Thyroid gland (tissue), 4 donors: ENCODE measurements at regions not wholly inside any gene's neighbourhood (a gene's known extent, or its start where the extent isn't known, plus 50 kb on each side); places are given as distances from the start of the nearest gene placed in this dataset.

Source experiments
- CTCF ChIP-seq, 6 experiments: fragments of 200-600 bp in 3 of 6; fragments of 450-650 bp in 3 of 6; sonication (generic) in 3 of 6; IDR thresholded peaks; one replicate each; pipeline ENCODE4 v1.5.1; 2016 to 2019; ENCODE audit warnings: antibody characterized with exemption in 6 of 6, mild to moderate bottlenecking in 2 of 6, inconsistent platforms in 1 of 6, moderate library complexity in 1 of 6
- POLR2A ChIP-seq, 2 donors: fragments of 450-650 bp; IDR thresholded peaks; one replicate each; pipeline ENCODE4 v1.6.1; 2017; ENCODE audit warnings: antibody characterized with exemption in 2 of 2, mild to moderate bottlenecking in 2 of 2, moderate library complexity in 1 of 2

DNA sequence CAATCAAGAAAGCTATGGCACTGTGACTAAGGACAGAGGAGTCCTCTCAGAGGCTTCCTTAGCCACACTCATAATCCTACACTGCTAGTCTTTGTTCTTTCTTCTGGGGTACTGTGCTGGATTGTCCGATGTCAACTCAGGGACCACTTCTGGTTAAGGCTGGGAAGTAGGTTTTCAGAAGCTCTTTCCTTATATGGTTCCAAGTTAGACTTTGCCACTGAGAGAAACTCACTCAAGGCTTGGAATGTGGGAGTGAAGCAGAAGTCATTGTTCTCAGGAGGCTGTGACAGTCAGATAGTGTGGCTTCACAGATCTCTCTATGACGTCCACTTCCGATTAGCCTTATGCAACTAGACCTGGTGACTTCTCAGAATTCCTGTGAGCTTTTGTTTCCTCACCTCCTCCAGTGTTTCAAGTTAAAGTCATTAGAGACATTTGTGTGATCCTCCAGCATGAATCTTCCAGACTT is 317.3 kb upstream of the F9 start:
- TF ChIP-seq CTCF (IDR thresholded peaks at IDR 0.05) (no peak), POLR2A (IDR thresholded peaks at IDR 0.05) (no peak)
